GM19238 (cell line): ENCODE measurements at regions not wholly inside any gene's neighbourhood (a gene's known extent, or its start where the extent isn't known, plus 50 kb on each side); places are given as distances from the start of the nearest gene placed in this dataset.

Source experiments
- DNase-seq: peaks from one replicate; pipeline ENCODE4 v3.0.0; 2011; ENCODE audit warnings: low spot score; ENCODE audit not compliant: insufficient read length

GRCh38 chr21:36532769-36533467 is 53.0 kb upstream of the CLDN14 start:
- DNase-seq: no peak

- DNase-seq: no peak
These were observed 53.5 kb upstream of the CLDN14 start for GRCh38 chr21:36533468-36533848.

GRCh38 chr21:36534656-36535055 is 54.7 kb upstream of the CLDN14 start:
- DNase-seq: no peak

GRCh38 chr21:36535618-36536241 is 55.8 kb upstream of the CLDN14 start:
- DNase-seq: peak; percentile 33

GRCh38 chr21:36538761-36539160 is 58.8 kb upstream of the CLDN14 start:
- no peak for DNase-seq

GRCh38 chr21:36539434-36540150 is 59.7 kb upstream of the CLDN14 start:
- DNase-seq: no peak

GRCh38 chr21:36540700-36541099 is 60.8 kb upstream of the CLDN14 start:
- no peak for DNase-seq

GRCh38 chr21:36541721-36542139 is 61.8 kb upstream of the CLDN14 start:
- no peak for DNase-seq

GRCh38 chr21:36542312-36543101 is 62.6 kb upstream of the CLDN14 start:
- peak; percentile 35 for DNase-seq

- no peak for DNase-seq
These were observed 64.0 kb upstream of the CLDN14 start for GRCh38 chr21:36543924-36544323.

GRCh38 chr21:36544545-36544944 is 64.6 kb upstream of the CLDN14 start:
- no peak for DNase-seq

- no peak for DNase-seq
These were observed 66.0 kb upstream of the CLDN14 start for GRCh38 chr21:36545776-36546511.

GRCh38 chr21:36547464-36547863 is 67.5 kb upstream of the CLDN14 start:
- no peak for DNase-seq

- no peak for DNase-seq
These were observed 68.9 kb upstream of the CLDN14 start for GRCh38 chr21:36548866-36549265.

GRCh38 chr21:36549470-36549869 is 69.5 kb upstream of the CLDN14 start:
- DNase-seq: no peak

- no peak for DNase-seq
These were observed 70.8 kb upstream of the CLDN14 start for GRCh38 chr21:36550761-36551160.

- no peak for DNase-seq
These were observed 71.4 kb upstream of the CLDN14 start for GRCh38 chr21:36551321-36551720.

- no peak for DNase-seq
These were observed 72.0 kb upstream of the CLDN14 start for GRCh38 chr21:36551731-36552433.

GRCh38 chr21:36552434-36552785 is 72.5 kb upstream of the CLDN14 start:
- no peak for DNase-seq

GRCh38 chr21:36553406-36553805 is 73.5 kb upstream of the CLDN14 start:
- no peak for DNase-seq
